ENCODE measurements at regions not wholly inside any gene's neighbourhood (a gene's known extent, or its start where the extent isn't known, plus 50 kb on each side); places are given as distances from the start of the nearest gene placed in this dataset.

- TF ChIP-seq SPI1 (IDR thresholded peaks at IDR 0.05; ENCODE audit: low read depth, low read length) (no peak), POLR2A (IDR thresholded peaks at IDR 0.05; ENCODE audit: low read depth, low read length) (no peak), POLR2AphosphoS5 (IDR thresholded peaks at IDR 0.05; ENCODE audit: low read depth, low read length) (no peak), TAF1 (IDR thresholded peaks at IDR 0.05; ENCODE audit: low read depth, low read length) (no peak)
These were observed 80.6 kb downstream of the FEM1C start for GRCh38 chr5:115463983-115464382.
